ENCODE measurements at regions not wholly inside any gene's neighbourhood (a gene's known extent, or its start where the extent isn't known, plus 50 kb on each side); places are given as distances from the start of the nearest gene placed in this dataset.

- in situ Hi-C loops (cut with MboI; ENCODE audit: low pct_unique_long_range_greater_than_20kb, low sequenced_read_pairs, unreplicated experiment) = no loop called here
- no peak for TF ChIP-seq CTCF (IDR thresholded peaks at IDR 0.05; ENCODE audit: extremely low read depth, insufficient read depth, missing control alignments)
- DNase-seq (ENCODE audit: low spot score) = no peak
These were observed 237.3 kb downstream of the C1D start for GRCh38 chr2:67825476-67825875.

GRCh38 chr2:67828066-67828465 is 234.7 kb downstream of the C1D start:
- DNase-seq (ENCODE audit: low spot score) = no peak
- in situ Hi-C loops (cut with MboI; ENCODE audit: low pct_unique_long_range_greater_than_20kb, low sequenced_read_pairs, unreplicated experiment) = no loop called here
- no peak for TF ChIP-seq CTCF (IDR thresholded peaks at IDR 0.05; ENCODE audit: extremely low read depth, insufficient read depth, missing control alignments)

DNA sequence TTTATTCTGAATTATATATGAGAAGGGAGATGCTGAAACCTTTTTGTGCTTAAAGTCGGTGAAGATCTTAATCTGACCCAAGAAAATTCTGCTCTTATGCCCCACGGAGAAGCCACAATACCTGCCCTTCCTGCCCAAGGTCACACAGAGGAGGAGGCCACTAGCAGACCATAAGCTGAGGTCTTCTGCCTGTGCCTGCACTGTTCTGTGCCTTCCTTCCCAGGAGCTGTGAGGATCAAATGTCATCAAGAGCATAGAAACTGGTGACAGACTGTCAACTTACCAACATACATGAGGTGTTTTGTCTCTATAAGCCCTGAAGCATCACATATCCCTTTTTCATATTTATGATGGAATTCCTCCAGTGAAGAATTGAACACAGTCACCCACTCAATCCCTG is 233.3 kb downstream of the C1D start:
- no peak for TF ChIP-seq CTCF (IDR thresholded peaks at IDR 0.05; ENCODE audit: extremely low read depth, insufficient read depth, missing control alignments)
- DNase-seq (ENCODE audit: low spot score) = no peak
- in situ Hi-C loops (cut with MboI; ENCODE audit: low pct_unique_long_range_greater_than_20kb, low sequenced_read_pairs, unreplicated experiment) = no loop called here

GRCh38 chr2:67833632-67834031 is 229.2 kb downstream of the C1D start:
- DNase-seq (ENCODE audit: low spot score) = no peak
- in situ Hi-C loops (cut with MboI; ENCODE audit: low pct_unique_long_range_greater_than_20kb, low sequenced_read_pairs, unreplicated experiment) = no loop called here
- no peak for TF ChIP-seq CTCF (IDR thresholded peaks at IDR 0.05; ENCODE audit: extremely low read depth, insufficient read depth, missing control alignments)

DNA sequence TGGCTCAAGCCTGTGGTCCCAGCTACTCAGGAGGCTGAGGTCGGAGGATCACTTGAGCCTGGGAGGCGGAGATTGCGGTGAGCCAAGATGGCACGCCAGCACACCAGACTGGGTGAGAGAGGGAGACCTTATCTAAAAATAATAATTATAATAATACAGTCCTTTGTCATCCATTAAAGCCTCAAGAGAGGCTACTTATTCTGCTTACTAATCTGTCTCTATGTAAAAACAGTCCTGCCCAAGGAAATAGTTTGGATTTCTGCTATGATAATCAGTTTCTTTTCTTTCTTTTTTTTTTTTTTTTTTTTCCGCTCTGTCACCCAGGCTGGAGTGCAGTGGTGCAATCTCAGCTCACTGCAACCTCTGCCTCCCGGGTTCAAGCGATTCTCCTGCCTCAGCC is 228.3 kb downstream of the C1D start:
- no peak for DNase-seq (ENCODE audit: low spot score)
- in situ Hi-C loops (cut with MboI; ENCODE audit: low pct_unique_long_range_greater_than_20kb, low sequenced_read_pairs, unreplicated experiment) = no loop called here
- no peak for TF ChIP-seq CTCF (IDR thresholded peaks at IDR 0.05; ENCODE audit: extremely low read depth, insufficient read depth, missing control alignments)

DNA sequence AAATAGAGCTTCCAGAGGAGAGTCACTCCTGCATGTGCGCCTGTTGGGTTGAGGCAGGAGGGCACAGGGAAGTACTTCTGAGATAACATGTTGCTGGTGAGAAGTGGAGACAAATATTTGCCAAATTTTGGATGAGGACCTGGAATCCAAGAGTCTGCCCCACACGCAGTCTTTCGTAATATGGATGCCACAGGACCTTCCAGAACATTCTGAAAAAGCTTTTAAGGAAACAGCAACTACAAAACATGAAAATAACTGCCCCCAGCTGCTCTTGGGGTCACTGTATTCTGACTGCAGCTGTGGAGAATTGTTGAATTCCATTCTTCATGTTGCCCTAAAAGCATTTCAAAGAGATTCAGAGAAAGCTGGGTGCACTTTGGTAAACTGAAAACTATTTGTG is 227.5 kb downstream of the C1D start:
- no peak for TF ChIP-seq CTCF (IDR thresholded peaks at IDR 0.05; ENCODE audit: extremely low read depth, insufficient read depth, missing control alignments)
- DNase-seq (ENCODE audit: low spot score) = no peak
- in situ Hi-C loops (cut with MboI; ENCODE audit: low pct_unique_long_range_greater_than_20kb, low sequenced_read_pairs, unreplicated experiment) = no loop called here

DNA sequence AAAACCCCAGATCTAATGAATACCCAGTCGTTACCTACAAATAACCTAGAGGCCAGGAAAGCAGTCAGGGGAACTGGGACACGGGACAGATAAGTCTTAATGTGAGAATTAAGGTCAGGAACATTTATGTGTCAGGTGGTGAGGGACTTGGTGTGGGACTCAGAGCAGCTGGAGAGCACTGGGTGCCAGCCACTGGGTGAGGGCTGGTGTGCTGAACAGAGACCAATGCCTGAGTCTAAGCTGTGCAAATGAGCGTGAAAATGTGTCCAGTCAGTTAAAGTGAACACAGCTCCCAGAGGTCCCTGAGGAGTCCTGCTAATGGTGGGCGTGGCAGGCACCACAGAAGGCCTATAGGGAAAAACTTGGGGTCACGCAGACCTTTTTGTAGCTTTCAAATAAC is 225.9 kb downstream of the C1D start:
- no peak for TF ChIP-seq CTCF (IDR thresholded peaks at IDR 0.05; ENCODE audit: extremely low read depth, insufficient read depth, missing control alignments)
- DNase-seq (ENCODE audit: low spot score) = no peak
- in situ Hi-C loops (cut with MboI; ENCODE audit: low pct_unique_long_range_greater_than_20kb, low sequenced_read_pairs, unreplicated experiment) = no loop called here
